ENCODE measurements at regions not wholly inside any gene's neighbourhood (a gene's known extent, or its start where the extent isn't known, plus 50 kb on each side); places are given as distances from the start of the nearest gene placed in this dataset.
"Not testable (repeated sequence)": the region's sequence is repeated elsewhere in the genome, so short reads cannot be mapped to it uniquely, and the experiment has no call there.

- no peaks in the 10 kb centered on the region for H3K36me3 Mint-ChIP-seq (ENCODE audit: low read depth)
- Histone ChIP-seq H3K9ac (ENCODE audit: extremely low read depth, low read length, poor library complexity, severe bottlenecking) (no peak overlapping the region), H3K4me3 (ENCODE audit: low read length) (no peak overlapping the region), H3K9me3 (ENCODE audit: control insufficient read depth, low read length) (no peaks in the 10 kb centered on the region), H3K27ac (ENCODE audit: low read depth, low read length) (no peak overlapping the region), H3K4me1 (ENCODE audit: control insufficient read depth, insufficient read depth, low read length) (peaks cover 3% of the 10 kb centered on the region), H3K36me3 (ENCODE audit: control insufficient read depth, insufficient read depth, low read length) (no peaks in the 10 kb centered on the region), H3K27me3 (ENCODE audit: control insufficient read depth, insufficient read depth, low read length, poor library complexity, severe bottlenecking) (no peaks in the 10 kb centered on the region)
- peaks cover 2% of the 10 kb centered on the region for H3K27me3 Mint-ChIP-seq (ENCODE audit: insufficient read depth)
- 88 to 90% methylated on average over 3 to 4 of the region's 4 CpGs for WGBS, 2 experiments (ENCODE audit: insufficient coverage in 1 of 2, insufficient read length in 1 of 2)
- H3K9me3 Mint-ChIP-seq = no peaks in the 10 kb centered on the region
- DNase-seq = no peak
- TF ChIP-seq, protein P1, sequence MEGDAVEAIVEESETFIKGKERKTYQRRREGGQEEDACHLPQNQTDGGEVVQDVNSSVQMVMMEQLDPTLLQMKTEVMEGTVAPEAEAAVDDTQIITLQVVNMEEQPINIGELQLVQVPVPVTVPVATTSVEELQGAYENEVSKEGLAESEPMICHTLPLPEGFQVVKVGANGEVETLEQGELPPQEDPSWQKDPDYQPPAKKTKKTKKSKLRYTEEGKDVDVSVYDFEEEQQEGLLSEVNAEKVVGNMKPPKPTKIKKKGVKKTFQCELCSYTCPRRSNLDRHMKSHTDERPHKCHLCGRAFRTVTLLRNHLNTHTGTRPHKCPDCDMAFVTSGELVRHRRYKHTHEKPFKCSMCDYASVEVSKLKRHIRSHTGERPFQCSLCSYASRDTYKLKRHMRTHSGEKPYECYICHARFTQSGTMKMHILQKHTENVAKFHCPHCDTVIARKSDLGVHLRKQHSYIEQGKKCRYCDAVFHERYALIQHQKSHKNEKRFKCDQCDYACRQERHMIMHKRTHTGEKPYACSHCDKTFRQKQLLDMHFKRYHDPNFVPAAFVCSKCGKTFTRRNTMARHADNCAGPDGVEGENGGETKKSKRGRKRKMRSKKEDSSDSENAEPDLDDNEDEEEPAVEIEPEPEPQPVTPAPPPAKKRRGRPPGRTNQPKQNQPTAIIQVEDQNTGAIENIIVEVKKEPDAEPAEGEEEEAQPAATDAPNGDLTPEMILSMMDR (conservative IDR thresholded peaks at IDR 0.05) = no peak
- H3K27ac Mint-ChIP-seq = no peak overlapping the region
- no peak overlapping the region for H3K4me3 Mint-ChIP-seq
- H3K4me1 Mint-ChIP-seq = peaks cover 36% of the 10 kb centered on the region
These were observed 607.4 kb downstream of the NTRK3 start for GRCh38 chr15:87649175-87649574.

DNA sequence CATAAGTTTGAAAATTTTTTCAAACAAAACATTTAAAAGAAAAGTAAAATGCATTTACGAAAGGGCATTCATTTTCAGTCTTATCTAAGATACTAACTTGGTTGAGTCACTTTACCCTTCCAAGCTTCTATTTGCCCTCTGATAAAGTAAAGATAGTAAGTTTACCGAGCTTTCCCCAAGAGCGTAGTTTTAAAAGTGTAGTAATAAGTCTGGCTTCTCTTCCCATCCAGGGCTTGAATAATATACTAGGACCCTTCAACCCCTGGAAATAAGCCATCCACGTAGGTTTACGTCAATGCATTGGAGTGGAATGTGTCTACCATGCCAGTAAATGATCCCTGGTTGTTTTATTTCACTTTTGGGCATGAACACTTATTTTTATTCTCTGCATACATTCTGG, 608.3 kb downstream of the NTRK3 start:
- Mint-ChIP-seq H3K4me3 (no peak overlapping the region), H3K9me3 (no peaks in the 10 kb centered on the region), H3K4me1 (peaks cover 31% of the 10 kb centered on the region), H3K27me3 (ENCODE audit: insufficient read depth) (peaks cover 2% of the 10 kb centered on the region), H3K27ac (no peak overlapping the region), H3K36me3 (ENCODE audit: low read depth) (no peaks in the 10 kb centered on the region)
- no peak overlapping the region for H3K9ac ChIP-seq (ENCODE audit: extremely low read depth, low read length, poor library complexity, severe bottlenecking)
- no peaks in the 10 kb centered on the region for H3K36me3 ChIP-seq (ENCODE audit: control insufficient read depth, insufficient read depth, low read length)
- no peak overlapping the region for H3K4me3 ChIP-seq (ENCODE audit: low read length)
- WGBS, 2 experiments (ENCODE audit: insufficient coverage in 1 of 2, insufficient read length in 1 of 2) = 75 to 100% methylated on average over 2 to 5 of the region's 5 CpGs
- TF ChIP-seq, protein P1 (conservative IDR thresholded peaks at IDR 0.05) = no peak
- no peak overlapping the region for H3K27ac ChIP-seq (ENCODE audit: low read depth, low read length)
- no peaks in the 10 kb centered on the region for H3K27me3 ChIP-seq (ENCODE audit: control insufficient read depth, insufficient read depth, low read length, poor library complexity, severe bottlenecking)
- no peak for DNase-seq
- no peaks in the 10 kb centered on the region for H3K9me3 ChIP-seq (ENCODE audit: control insufficient read depth, low read length)
- H3K4me1 ChIP-seq (ENCODE audit: control insufficient read depth, insufficient read depth, low read length) = peaks cover 3% of the 10 kb centered on the region

DNA sequence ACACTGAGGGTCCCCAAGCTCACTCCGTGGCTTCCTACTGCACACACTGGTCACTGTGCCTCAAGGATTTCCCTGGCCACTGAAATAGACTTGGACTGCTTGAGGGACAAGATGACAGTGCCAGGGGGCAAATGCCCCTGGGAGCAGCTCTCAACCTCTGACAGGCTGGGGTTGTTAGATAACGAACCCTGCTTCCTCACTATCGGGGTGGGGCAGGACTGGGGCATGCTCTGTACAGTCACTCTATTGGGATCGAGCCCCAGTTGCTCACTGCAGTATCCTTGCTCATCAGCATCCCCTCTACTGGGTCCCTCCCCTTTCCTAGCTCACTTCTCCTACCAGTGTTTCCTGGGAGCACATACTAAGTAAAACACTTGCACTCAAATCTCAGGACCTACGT, 610.8 kb downstream of the NTRK3 start:
- Mint-ChIP-seq H3K9me3 (no peaks in the 10 kb centered on the region), H3K27me3 (ENCODE audit: insufficient read depth) (peaks cover 2% of the 10 kb centered on the region), H3K27ac (no peak overlapping the region), H3K4me3 (no peak overlapping the region), H3K4me1 (peaks cover 32% of the 10 kb centered on the region), H3K36me3 (ENCODE audit: low read depth) (no peaks in the 10 kb centered on the region)
- H3K4me1 ChIP-seq (ENCODE audit: control insufficient read depth, insufficient read depth, low read length) = peaks cover 3% of the 10 kb centered on the region
- H3K27me3 ChIP-seq (ENCODE audit: control insufficient read depth, insufficient read depth, low read length, poor library complexity, severe bottlenecking) = no peaks in the 10 kb centered on the region
- 89 to 90% methylated on average over 3 to 5 of the region's 5 CpGs for WGBS, 2 experiments (ENCODE audit: insufficient coverage in 1 of 2, insufficient read length in 1 of 2)
- no peak overlapping the region for H3K4me3 ChIP-seq (ENCODE audit: low read length)
- TF ChIP-seq, protein P1 (conservative IDR thresholded peaks at IDR 0.05) = no peak
- H3K27ac ChIP-seq (ENCODE audit: low read depth, low read length) = no peak overlapping the region
- no peak overlapping the region for H3K9ac ChIP-seq (ENCODE audit: extremely low read depth, low read length, poor library complexity, severe bottlenecking)
- no peaks in the 10 kb centered on the region for H3K9me3 ChIP-seq (ENCODE audit: control insufficient read depth, low read length)
- H3K36me3 ChIP-seq (ENCODE audit: control insufficient read depth, insufficient read depth, low read length) = no peaks in the 10 kb centered on the region
- no peak for DNase-seq

GRCh38 chr15:87642997-87643396, 613.5 kb downstream of the NTRK3 start:
- not testable (repeated sequence) for H3K4me3 Mint-ChIP-seq; H3K27me3 ChIP-seq (ENCODE audit: control insufficient read depth, insufficient read depth, low read length, poor library complexity, severe bottlenecking); H3K27me3 Mint-ChIP-seq (ENCODE audit: insufficient read depth); H3K27ac ChIP-seq (ENCODE audit: low read depth, low read length); DNase-seq; H3K27ac Mint-ChIP-seq; H3K4me1 ChIP-seq (ENCODE audit: control insufficient read depth, insufficient read depth, low read length); H3K36me3 Mint-ChIP-seq (ENCODE audit: low read depth); H3K4me3 ChIP-seq (ENCODE audit: low read length); H3K9me3 ChIP-seq (ENCODE audit: control insufficient read depth, low read length); H3K36me3 ChIP-seq (ENCODE audit: control insufficient read depth, insufficient read depth, low read length); H3K9me3 Mint-ChIP-seq; H3K9ac ChIP-seq (ENCODE audit: extremely low read depth, low read length, poor library complexity, severe bottlenecking)
- 91 to 100% methylated on average over 1 to 2 of the region's 3 CpGs for WGBS, 2 experiments (ENCODE audit: insufficient coverage in 1 of 2, insufficient read length in 1 of 2)
- H3K4me1 Mint-ChIP-seq = peaks cover 26% of the 10 kb centered on the region

All from endodermal cell (in vitro differentiated cells).